ENCODE measurements at regions not wholly inside any gene's neighbourhood (a gene's known extent, or its start where the extent isn't known, plus 50 kb on each side); places are given as distances from the start of the nearest gene placed in this dataset.

DNA sequence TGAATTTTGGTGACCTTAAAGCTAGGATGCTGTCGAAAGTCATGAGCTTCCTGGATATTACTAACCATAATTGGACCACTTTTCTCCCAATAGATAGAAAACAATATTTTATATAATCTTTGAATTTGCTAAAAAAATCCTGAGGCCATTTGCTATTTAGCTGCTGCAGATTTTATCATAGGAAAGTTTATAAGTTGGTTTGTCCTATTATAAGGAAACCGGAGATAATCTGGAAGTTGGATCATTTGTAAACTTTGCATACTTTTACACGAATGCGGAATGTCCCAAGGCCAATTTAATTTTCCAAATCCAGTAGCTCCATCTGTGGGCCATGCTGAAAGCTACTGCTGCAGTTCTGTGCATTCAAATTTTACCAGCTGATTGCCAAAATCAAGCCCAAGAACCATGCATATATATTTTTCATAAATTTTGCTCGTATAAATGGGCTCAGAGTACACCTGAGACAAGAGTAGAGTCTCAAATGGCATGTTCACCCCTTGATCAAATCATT, 378.3 kb downstream of the FAM181B start:
- POLR2A ChIA-PET, result no interaction called here
- CTCF ChIA-PET, result no interaction called here
- no peak overlapping the region for H3K27ac ChIP-seq (ENCODE audit: control insufficient read depth, insufficient read depth)
- in situ Hi-C loops (cut with MboI), result no loop called here
- no peaks in the 10 kb centered on the region for H3K36me3 ChIP-seq (ENCODE audit: control insufficient read depth in 2 of 2, insufficient read depth in 2 of 2, low read length in 1 of 2)
- no peak for ATAC-seq
- SMC1A ChIA-PET (ENCODE audit: uncharacterized antibody, unreplicated experiment), result no interaction called here
- H3K4me1 ChIP-seq (ENCODE audit: control insufficient read depth, insufficient read depth, low read length), result no peaks in the 10 kb centered on the region
- no peaks in the 10 kb centered on the region for H3K79me2 ChIP-seq (ENCODE audit: control insufficient read depth, insufficient read depth, low read length)
- no peak overlapping the region for H2AFZ ChIP-seq (ENCODE audit: control insufficient read depth, low read depth, low read length)
- no peak overlapping the region for H3K4me3 ChIP-seq
- no peak overlapping the region for H3K4me2 ChIP-seq (ENCODE audit: control insufficient read depth, insufficient read depth)
- WGBS (ENCODE audit: insufficient coverage, insufficient replicate concordance, low lambda C conversion rate, missing lambda C conversion rate), result 34% methylated on average over 5 of the region's 5 CpGs
- no peak for DNase-seq (ENCODE audit: low read depth, low spot score)
- no TSS peak for BruUV-seq (replicated peaks)
- H3K9ac ChIP-seq (ENCODE audit: control insufficient read depth, insufficient read depth, low read length), result no peak overlapping the region
- intact Hi-C loops (cut with micrococcal nuclease; ENCODE audit: unreplicated experiment), result no loop called here
- FAIRE-seq, result no peak
- TF ChIP-seq, protein P1, sequence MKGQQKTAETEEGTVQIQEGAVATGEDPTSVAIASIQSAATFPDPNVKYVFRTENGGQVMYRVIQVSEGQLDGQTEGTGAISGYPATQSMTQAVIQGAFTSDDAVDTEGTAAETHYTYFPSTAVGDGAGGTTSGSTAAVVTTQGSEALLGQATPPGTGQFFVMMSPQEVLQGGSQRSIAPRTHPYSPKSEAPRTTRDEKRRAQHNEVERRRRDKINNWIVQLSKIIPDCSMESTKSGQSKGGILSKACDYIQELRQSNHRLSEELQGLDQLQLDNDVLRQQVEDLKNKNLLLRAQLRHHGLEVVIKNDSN (IDR thresholded peaks at IDR 0.05; ENCODE audit: borderline replicate concordance, extremely low read length, insufficient read depth, low read depth, low read length), result no peak
- TF ChIP-seq SMAD5 (IDR thresholded peaks at IDR 0.05; ENCODE audit: low read depth) (no peak), TARDBP (IDR thresholded peaks at IDR 0.05; ENCODE audit: borderline replicate concordance) (no peak), LARP7 (IDR thresholded peaks at IDR 0.05) (no peak), BRCA1 (IDR thresholded peaks at IDR 0.05; ENCODE audit: low read depth, low read length) (no peak)
- H4K20me1 ChIP-seq (ENCODE audit: control insufficient read depth, insufficient read depth), result no peaks in the 10 kb centered on the region
- no peaks in the 10 kb centered on the region for H3K9me3 ChIP-seq (replicated peaks; ENCODE audit: control insufficient read depth, insufficient read depth, low read length)
- RAD21 ChIA-PET (ENCODE audit: unreplicated experiment), result no interaction called here
- no peaks in the 10 kb centered on the region for H3K27me3 ChIP-seq (replicated peaks in 1 of 2; ENCODE audit: control insufficient read depth in 2 of 2, insufficient read depth in 2 of 2, low read length in 1 of 2)

DNA sequence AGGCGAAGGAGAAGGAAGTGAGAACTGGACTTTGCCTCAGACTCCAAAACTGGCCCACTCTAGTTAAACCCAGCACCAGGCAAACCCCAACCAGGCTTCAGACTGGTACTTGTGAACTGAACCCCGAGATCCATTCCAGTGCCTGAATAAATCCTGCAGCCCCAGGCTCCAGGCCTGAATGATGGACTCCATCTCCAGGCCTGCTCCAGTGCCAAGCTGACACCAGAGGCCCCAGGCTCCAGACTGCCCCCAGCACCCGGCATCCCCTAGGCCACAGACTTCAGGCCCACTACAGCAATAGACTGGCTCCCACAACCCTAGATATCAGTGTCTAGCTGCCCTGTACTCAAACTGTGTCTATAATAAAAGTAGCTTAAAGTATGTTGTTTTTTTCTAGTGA, 406.8 kb downstream of the FAM181B start:
- ChIA-PET CTCF (no interaction called here), SMC1A (ENCODE audit: uncharacterized antibody, unreplicated experiment) (no interaction called here), RAD21 (ENCODE audit: unreplicated experiment) (no interaction called here), POLR2A (no interaction called here)
- 11% methylated on average over 3 of the region's 3 CpGs for WGBS (ENCODE audit: insufficient coverage, insufficient replicate concordance, low lambda C conversion rate, missing lambda C conversion rate)
- ATAC-seq (no peak), FAIRE-seq (no peak), DNase-seq (ENCODE audit: low read depth, low spot score) (no peak)
- Histone ChIP-seq H2AFZ (ENCODE audit: control insufficient read depth, low read depth, low read length) (no peak overlapping the region), H4K20me1 (ENCODE audit: control insufficient read depth, insufficient read depth) (no peaks in the 10 kb centered on the region), H3K4me2 (ENCODE audit: control insufficient read depth, insufficient read depth) (no peak overlapping the region), H3K79me2 (ENCODE audit: control insufficient read depth, insufficient read depth, low read length) (no peaks in the 10 kb centered on the region), H3K27me3 (replicated peaks in 1 of 2; ENCODE audit: control insufficient read depth in 2 of 2, insufficient read depth in 2 of 2, low read length in 1 of 2) (no peaks in the 10 kb centered on the region), H3K4me3 (no peak overlapping the region), H3K9ac (ENCODE audit: control insufficient read depth, insufficient read depth, low read length) (no peak overlapping the region), H3K27ac (ENCODE audit: control insufficient read depth, insufficient read depth) (no peak overlapping the region), H3K4me1 (ENCODE audit: control insufficient read depth, insufficient read depth, low read length) (no peaks in the 10 kb centered on the region), H3K36me3 (ENCODE audit: control insufficient read depth in 2 of 2, insufficient read depth in 2 of 2, low read length in 1 of 2) (no peaks in the 10 kb centered on the region), H3K9me3 (replicated peaks; ENCODE audit: control insufficient read depth, insufficient read depth, low read length) (no peaks in the 10 kb centered on the region)
- TF ChIP-seq KDM1A (IDR thresholded peaks at IDR 0.05; ENCODE audit: borderline replicate concordance) (no peak), EGR1 (IDR thresholded peaks at IDR 0.05; ENCODE audit: borderline replicate concordance in 1 of 2, low read depth in 2 of 2, low read length in 2 of 2) (no peak), PML (IDR thresholded peaks at IDR 0.05; ENCODE audit: low read length) (no peak), KLF5 (IDR thresholded peaks at IDR 0.05; ENCODE audit: partially characterized antibody) (no peak)
- TF ChIP-seq, protein P2, sequence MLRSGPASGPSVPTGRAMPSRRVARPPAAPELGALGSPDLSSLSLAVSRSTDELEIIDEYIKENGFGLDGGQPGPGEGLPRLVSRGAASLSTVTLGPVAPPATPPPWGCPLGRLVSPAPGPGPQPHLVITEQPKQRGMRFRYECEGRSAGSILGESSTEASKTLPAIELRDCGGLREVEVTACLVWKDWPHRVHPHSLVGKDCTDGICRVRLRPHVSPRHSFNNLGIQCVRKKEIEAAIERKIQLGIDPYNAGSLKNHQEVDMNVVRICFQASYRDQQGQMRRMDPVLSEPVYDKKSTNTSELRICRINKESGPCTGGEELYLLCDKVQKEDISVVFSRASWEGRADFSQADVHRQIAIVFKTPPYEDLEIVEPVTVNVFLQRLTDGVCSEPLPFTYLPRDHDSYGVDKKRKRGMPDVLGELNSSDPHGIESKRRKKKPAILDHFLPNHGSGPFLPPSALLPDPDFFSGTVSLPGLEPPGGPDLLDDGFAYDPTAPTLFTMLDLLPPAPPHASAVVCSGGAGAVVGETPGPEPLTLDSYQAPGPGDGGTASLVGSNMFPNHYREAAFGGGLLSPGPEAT (IDR thresholded peaks at IDR 0.05; ENCODE audit: low read depth), result no peak
- in situ Hi-C loops (cut with MboI) (no loop called here), intact Hi-C loops (cut with micrococcal nuclease; ENCODE audit: unreplicated experiment) (no loop called here)
- no TSS peak for BruUV-seq (replicated peaks)
